Erythroblast (primary cell): ENCODE measurements at regions not wholly inside any gene's neighbourhood (a gene's known extent, or its start where the extent isn't known, plus 50 kb on each side); places are given as distances from the start of the nearest gene placed in this dataset.

Experiments
- GATA1 ChIP-seq: IDR thresholded peaks from 2 replicates; pipeline ENCODE4 v1.6.1; 2011; ENCODE audit warnings: low read depth, mild to moderate bottlenecking, control low read depth, low read length, moderate library complexity
- POLR2A ChIP-seq: IDR thresholded peaks from 2 replicates; pipeline ENCODE4 v1.6.1; 2011; ENCODE audit warnings: mild to moderate bottlenecking, low read length

GRCh38 chr4:96787766-96788165 is 947.9 kb downstream of the PDHA2 start:
- TF ChIP-seq POLR2A (no peak), GATA1 (no peak)
